ENCODE measurements at regions not wholly inside any gene's neighbourhood (a gene's known extent, or its start where the extent isn't known, plus 50 kb on each side); places are given as distances from the start of the nearest gene placed in this dataset.

GRCh38 chr2:136360790-136361189, 242.8 kb upstream of the CXCR4 start:
- H3K36me3 Mint-ChIP-seq (ENCODE audit: insufficient read depth in 1 of 3, low read depth in 3 of 3), result no peaks in the 10 kb centered on the region
- Histone ChIP-seq H2AK5ac (ENCODE audit: insufficient read length, low read length) (no peak overlapping the region), H3K4me2 (ENCODE audit: insufficient read depth, insufficient read length, low read length) (no peak overlapping the region), H3K79me2 (ENCODE audit: insufficient read depth, low read length) (no peaks in the 10 kb centered on the region; the same call in 1 of the 2 replicates), H3K4me1 (ENCODE audit: insufficient read depth, low read length) (no peaks in the 10 kb centered on the region), H3K27me3 (ENCODE audit: insufficient read depth, low read length) (no peaks in the 10 kb centered on the region), H2AFZ (ENCODE audit: low read length) (no peak overlapping the region), H3K23me2 (ENCODE audit: insufficient read length, low read depth, low read length, poor library complexity, severe bottlenecking) (no peaks in the 10 kb centered on the region), H3T11ph (ENCODE audit: low read length) (no peak overlapping the region), H4K91ac (ENCODE audit: insufficient read length, low read depth, low read length) (no peak overlapping the region), H4K20me1 (ENCODE audit: control insufficient read depth, insufficient read depth, insufficient read length) (no peaks in the 10 kb centered on the region), H2BK12ac (ENCODE audit: insufficient read length, low read depth, low read length) (no peak overlapping the region), H2BK5ac (ENCODE audit: insufficient read length, low read length) (no peak overlapping the region), H4K5ac (ENCODE audit: insufficient read length, low read depth, low read length) (no peak overlapping the region), H3K4ac (ENCODE audit: low read depth, low read length) (no peak overlapping the region), H3K79me1 (ENCODE audit: insufficient read depth, low read depth, low read length, poor library complexity, severe bottlenecking) (no peaks in the 10 kb centered on the region), H2BK15ac (ENCODE audit: low read depth, low read length) (no peak overlapping the region), H3K27ac (ENCODE audit: insufficient read length, low read depth, low read length) (no peak overlapping the region), H3K18ac (ENCODE audit: insufficient read length, low read depth, low read length) (no peak overlapping the region), H3K9ac (ENCODE audit: extremely low read depth, insufficient read length, low read length) (no peak overlapping the region), H3K14ac (ENCODE audit: insufficient read depth, low read length) (no peak overlapping the region), H2BK120ac (ENCODE audit: low read depth, low read length, poor library complexity, severe bottlenecking) (no peak overlapping the region), H4K8ac (replicated peaks; ENCODE audit: insufficient read length, low read depth, low read length) (no peak overlapping the region), H3K23ac (ENCODE audit: insufficient read length, low read depth, low read length) (no peak overlapping the region), H2BK20ac (ENCODE audit: low read depth, low read length, poor library complexity, severe bottlenecking) (no peak overlapping the region), H3K9me3 (ENCODE audit: control insufficient read depth, low read depth, low read length) (no peaks in the 10 kb centered on the region), H3K56ac (ENCODE audit: insufficient read length, low read depth, low read length) (no peak overlapping the region)
- TF ChIP-seq CTCF (conservative IDR thresholded peaks at IDR 0.05), result no peak
- no peak overlapping the region for H3K4me3 Mint-ChIP-seq
- H3K9me3 Mint-ChIP-seq, result no peaks in the 10 kb centered on the region
- no peak overlapping the region for H3K27ac Mint-ChIP-seq
- DNase-seq, result peak; percentile 6
- no peaks in the 10 kb centered on the region for H3K4me1 Mint-ChIP-seq
- WGBS (ENCODE audit: extremely low coverage, insufficient read length, low lambda C conversion rate), result no CpG with 5 or more reads among the region's 6 CpGs
- no peaks in the 10 kb centered on the region; the same call in 1 of the 2 replicates for H3K27me3 Mint-ChIP-seq (ENCODE audit: low read depth)
